Kidney tubule cell (primary cell): ENCODE measurements at regions not wholly inside any gene's neighbourhood (a gene's known extent, or its start where the extent isn't known, plus 50 kb on each side); places are given as distances from the start of the nearest gene placed in this dataset.
"Not testable (repeated sequence)": the region's sequence is repeated elsewhere in the genome, so short reads cannot be mapped to it uniquely, and the experiment has no call there.

Source experiments
- DNase-seq: peaks from one replicate; pipeline ENCODE4 v3.0.0-alpha.2; 2018; ENCODE audit warnings: low spot score

DNA sequence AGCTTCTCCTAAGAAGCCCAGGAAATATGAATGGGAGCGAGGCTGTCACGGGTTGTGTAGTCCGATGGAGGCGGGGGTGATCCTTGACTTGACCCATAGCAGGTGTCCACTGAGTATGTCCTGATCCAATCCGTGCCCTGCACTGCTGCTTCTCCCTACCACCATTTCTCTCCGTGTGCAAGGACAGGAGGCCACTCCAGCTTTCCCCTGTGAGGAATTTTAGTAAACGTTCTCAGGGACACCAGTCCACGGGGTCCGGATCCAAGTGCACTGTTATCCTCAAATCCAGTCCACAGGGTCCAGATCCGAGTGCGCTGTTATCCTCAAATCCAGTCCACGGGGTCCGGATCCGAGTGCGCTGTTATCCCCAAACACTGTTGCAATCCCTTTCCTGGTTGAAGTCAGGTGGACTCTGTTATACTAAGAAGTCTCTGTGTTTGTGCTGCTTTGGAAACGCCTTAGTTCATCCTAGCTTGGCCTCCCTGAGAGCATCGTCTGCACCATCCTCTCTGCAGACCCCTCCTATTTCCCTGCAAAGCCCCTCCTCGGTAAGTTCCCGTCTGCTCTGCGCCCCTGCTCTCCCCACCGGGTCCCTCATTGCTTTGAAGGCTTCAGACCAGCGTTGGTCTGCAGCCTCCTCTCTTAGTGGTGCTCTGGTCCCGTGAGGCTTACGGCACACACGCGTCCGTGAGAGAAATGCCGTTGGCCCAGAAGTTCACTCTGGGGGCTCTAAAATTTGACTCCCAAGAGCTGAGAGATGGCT is 303.5 kb downstream of the TEX29 start:
- no peak for DNase-seq

DNA sequence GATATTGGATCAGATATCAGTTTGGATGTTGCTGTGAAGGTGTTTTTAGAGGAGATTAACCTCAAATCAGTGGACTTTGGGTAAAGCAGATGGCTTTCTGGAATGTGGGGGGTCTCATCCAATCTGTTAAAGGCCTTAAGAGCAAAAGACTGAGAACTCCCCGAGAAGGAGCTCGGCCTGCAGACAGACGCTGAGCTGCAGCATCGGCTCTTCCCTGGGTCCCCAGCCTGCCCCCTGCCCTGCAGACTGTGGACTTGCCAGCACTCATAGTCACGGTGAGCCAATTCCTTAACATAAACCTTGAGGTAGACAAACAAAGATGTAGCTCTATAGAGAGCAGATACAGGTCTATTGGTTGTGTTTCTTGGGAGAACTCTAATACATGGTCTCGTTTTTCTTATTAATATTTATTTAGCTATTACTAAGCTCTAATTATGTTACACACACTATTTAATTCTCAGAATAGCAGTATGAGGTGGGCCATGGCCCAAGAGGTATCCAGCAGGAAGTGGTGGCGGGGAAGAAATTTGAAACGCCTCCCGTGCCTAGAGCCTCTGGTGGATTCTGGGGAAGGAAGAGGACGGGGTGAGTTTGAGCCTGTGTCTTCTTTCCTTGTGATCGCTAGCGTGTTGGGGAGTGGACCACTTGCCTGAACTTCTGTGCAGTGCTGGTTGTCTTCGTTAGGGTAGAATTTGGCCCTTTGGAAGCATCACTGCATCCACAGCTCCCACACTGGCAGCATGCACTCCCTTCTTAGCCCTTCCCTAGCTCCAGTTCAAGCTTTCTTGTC is 305.3 kb downstream of the TEX29 start:
- no peak for DNase-seq

DNA sequence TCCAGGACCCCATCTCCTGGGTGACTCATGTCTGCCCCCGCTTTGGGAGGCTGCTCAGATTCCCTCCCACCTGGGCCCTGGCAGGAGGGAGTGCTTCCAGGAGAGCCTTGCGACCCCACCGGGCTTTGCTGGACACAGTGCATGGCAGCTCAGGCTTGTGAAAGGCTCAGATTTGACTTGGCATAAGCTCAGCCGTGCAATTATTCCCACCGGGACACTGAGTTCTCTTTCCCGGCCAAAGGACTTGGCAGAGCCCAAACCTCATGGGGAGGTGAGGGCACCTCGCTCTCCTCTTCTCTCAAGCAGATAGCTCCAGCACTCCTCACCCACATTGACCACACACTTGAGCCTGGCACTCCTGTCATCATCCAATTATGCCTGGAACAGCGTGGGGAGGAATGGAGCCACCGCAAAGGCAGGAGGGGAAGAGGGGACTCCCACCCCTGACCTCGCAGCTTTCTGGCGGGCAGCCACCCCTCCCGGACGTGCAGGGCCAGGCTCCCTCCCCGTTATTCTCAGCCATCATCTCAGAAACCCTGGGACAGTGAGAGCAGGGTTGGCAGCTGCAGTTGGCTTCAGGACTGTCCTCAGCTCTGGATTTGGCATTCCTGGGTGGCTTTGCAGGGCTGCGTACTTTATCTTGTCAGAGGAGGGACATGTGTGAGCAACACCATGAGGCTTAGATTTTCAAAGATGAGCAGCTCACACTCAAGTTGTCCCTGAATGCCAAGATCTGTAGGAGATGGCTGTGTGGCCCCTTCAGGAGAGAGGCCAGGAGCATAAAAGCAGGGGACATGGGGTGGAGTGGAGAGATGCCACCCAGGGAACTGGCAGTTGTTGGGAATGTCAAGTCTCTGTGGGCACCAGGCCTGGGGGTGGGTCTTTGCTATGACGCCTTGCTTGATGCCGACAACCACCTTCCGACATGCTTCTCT is 306.2 kb downstream of the TEX29 start:
- DNase-seq = no peak

DNA sequence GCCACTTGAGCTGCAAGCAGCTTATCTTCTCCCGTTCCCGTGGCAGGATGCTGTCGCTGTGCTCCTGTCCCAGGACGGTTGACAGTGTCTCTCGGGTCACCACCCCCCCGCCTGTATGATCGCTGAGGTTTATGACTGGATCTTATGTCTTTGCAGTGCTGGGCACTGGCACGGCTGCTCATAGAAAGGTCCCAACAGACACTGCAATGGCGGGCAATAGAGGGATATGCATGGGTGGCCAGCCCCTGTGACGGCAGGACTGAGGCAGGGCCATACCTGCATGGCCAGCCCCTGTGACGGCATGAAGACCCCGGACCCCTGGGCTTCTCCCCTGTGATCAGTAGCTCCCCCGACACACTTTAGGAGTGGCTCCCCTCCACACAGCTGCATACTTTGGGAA is 307.2 kb downstream of the TEX29 start:
- DNase-seq = no peak

DNA sequence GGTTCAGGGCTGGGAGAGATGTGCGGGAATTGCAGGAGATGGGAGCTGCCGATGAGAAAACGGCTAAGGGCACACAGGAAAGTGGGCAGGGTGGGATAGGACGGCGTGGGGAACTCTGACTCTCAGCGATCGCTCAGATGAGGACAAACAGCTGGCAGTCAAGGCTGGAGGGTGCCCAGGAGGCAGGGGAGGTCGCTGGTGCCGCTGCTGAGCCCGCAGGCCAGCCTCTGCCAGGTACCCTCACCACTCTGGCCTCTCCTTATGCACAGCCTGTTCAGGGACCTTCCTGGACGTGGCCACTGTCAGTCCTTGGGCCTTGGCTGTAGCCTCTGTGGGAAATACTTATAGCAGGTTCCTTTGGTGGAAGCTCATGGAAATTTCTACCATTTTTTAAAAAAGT is 308.6 kb downstream of the TEX29 start:
- DNase-seq = no peak

DNA sequence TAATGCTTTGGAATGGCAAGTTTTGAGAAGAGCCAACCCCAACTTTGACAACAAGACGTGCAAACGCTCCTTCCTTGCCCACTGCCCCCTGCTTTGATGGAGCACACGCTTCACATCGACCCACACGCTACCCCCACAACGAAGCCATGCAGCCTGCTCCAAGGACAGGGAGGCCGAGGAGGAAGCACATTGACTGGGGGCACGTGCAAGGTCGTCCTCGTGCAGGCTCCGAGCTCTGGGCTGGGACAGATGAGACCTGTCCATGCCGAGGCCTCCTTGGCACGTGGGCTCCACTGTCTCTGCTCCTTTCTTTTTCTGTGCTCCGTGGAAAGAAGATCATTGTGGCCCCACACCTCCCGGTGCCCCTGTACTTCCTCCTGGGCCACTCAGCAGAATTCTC is 309.0 kb downstream of the TEX29 start:
- DNase-seq = no peak

DNA sequence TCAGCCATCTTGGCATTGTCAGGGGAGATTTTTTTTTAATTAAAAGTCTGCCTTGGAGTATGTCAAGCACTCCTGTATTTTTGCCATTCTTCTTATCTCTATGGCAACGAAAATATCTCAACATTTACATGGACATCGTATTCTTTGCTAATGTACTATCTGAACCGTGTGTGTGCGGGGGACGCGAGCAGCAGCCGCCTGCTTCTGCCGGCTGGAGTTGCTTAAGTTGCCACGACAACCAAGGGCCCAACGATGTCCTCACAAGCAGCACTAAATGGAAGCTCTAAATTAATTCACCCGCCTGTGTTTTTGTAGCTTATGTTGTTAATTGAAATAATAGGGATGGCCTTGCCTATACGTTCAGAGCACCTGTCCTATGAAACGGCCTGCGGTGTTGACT is 309.5 kb downstream of the TEX29 start:
- no peak for DNase-seq

DNA sequence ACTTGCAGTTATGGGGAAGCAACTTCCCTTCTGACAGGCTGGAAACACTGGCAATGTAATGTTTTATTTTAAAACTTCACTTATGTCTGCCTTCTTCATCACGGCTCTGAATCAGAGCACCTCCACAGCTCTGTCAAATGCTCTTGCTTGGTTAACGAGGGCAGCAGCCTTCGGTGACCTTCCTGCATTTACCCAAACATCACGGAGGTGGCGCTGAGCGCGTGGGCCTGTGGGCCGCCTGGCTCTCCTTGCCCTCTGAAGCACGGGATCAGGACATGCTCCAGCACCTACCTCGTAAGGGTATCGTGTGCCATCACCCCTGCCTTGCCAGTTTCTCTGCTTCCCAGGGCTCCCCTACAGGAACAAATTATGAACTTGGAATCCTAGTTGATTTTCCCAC is 310.0 kb downstream of the TEX29 start:
- no peak for DNase-seq

DNA sequence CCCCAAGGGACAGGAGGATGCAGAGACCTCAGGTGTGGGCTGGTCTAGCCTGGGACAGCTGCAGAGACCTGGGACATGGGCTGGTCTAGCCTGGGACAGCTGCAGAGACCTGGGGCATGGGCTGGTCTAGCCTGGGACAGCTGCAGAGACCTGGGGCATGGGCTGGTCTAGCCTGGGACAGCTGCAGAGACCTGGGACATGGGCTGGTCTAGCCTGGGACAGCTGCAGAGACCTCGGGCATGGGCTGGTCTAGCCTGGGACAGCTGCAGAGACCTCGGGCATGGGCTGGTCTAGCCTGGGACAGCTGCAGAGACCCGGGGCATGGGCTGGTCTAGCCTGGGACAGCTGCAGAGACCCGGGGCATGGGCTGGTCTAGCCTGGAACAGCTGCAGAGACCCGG is 310.8 kb downstream of the TEX29 start:
- not testable (repeated sequence) for DNase-seq

DNA sequence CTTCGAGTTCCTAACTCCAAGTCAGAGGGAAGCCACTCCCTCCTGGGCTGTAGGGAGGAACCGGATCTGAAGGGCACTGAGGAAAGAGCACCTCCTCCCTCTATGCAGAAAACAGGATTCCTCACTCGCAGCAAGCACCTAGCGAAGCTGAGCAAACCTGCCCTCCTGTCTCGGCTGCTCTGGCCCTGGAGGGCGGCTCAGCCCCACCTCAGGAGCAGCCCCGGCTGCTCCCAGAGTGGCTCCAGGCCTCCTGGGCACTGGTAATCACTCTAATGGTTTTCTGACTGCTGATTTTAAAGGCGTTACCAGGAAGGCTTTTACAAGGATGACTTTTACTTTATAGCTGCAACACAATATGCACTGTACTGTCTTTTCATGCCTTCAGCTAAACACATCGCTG is 312.5 kb downstream of the TEX29 start:
- no peak for DNase-seq

DNA sequence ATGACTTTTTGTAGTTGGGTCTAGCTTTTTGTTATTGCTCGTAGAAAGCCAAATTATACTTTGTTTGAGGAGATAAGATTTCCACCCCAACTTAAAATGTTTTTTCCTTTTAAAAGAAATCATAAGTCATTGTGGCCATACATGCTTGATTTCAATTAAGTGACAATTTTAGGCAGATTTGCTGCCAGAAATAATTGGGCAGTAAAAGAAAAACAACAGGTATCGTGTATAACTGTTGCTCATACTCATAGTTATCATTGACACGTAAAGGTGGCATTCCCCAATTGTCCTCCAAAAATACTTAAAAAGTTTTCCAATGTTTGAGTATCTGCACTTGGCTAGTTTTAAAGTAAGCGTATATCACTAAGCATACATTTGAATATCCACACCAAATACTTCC is 313.0 kb downstream of the TEX29 start:
- no peak for DNase-seq

DNA sequence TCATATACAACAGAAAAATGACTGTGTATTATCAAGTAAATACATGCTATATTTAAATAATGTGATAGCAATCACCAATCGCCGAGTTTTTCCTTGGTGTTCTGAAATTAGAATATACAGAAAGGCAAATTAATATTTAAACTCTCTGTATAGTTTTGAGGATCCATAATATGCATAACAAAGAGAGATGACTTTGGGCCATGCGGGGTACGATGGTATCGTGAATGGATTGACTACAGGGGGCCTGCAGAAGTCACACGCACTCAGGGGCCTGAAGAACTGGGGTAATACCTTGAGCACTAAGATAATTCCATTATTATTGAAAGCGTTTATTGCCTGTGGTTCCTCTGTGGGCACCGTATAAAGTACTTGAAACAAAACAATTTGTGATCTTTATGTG is 314.0 kb downstream of the TEX29 start:
- DNase-seq = no peak

DNA sequence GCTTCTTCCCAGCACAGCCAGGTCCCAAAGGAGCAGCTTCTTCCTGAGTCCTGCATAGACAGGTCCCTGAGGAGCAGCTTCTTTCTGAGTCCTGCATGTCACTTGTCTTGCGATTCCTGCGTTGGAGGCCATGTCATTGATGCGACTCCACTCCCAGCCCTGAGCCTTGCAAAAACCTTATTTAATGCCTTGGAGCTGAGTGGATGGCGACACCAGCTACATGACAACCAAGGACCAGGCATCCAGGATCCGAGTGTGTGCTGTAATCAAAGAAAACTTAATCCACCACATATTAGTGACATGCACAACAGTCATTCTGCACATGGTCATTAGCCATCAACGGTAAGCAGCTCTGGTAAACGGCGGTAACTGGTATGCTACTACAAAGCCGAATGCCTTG is 315.8 kb downstream of the TEX29 start:
- DNase-seq = no peak

DNA sequence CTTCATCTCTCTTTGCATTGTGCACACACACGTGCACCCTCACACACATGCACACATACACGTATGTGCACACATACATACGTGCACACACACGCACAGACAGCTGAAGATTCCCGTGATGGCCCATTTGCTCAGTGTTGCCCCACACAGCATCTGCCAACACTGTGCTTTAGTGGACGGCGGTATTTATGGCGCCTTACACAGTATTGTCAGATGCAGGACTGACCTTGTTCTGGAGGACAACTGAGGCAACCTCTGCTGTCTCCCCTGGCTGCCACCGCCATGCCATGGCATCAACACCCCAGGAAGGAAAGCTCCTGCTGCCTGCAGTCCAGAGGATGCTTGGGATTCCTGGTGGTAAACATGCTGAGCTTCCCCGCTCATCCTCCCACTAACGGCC is 316.4 kb downstream of the TEX29 start:
- DNase-seq = no peak

DNA sequence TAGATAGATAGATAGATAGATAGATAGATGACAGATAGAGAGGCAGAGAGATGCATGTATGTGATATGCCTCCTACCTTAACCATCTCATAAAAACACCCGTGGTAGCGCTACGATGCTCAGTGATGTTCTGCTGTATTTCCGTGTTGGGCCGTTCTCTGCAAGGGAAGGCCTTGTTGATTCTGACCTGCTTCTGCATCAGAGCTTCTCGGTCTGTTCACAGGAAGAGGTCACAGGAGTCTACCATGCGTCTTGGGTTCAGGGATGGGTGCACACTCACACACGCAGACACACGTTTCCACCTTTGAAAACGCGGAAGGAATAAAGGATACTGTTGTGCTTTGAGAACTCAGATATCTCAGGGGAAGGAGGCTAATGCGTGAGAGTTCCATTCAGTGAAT is 316.9 kb downstream of the TEX29 start:
- no peak for DNase-seq

DNA sequence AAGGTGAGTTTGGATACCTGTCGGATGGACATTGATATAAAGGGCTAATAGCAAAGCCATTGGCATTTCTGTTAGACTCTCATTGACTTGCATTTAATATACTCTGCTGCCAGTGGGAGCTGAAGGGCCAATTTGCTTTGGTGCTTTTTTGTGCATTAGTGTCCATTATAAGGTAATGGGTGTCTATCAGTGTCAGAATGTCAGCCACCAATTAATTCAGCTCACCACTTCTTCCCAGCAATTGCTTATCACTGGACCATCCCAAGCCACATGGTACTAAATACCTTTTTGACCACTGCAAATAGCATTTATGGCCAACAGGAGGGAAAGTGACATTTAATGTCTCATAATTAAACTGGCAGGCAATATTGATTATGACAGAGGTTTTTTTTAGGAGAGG is 317.8 kb downstream of the TEX29 start:
- no peak for DNase-seq

DNA sequence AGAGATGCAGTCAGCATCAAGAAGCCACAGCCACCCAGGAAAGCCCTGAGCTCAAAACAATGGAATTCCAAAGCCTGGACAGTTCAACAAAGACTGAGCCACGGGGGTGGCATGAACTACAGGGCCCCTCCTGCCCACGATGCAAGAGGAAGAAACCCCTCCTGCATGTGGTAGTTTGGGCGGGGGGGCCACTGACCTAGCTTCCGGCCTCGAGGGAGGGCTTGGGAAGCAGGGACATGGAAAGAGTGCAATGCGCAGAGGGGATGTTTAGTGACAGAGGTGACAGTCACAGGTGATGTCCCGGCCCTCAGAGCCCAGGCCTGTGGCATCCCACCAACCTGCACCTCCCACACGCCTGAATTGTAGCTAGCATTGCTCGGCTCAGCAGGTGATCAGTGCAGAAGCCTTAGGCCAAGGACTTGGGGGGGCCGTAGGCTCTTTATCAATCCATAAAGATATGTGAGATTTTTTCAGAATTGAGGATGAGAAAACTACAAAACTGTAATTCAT is 318.8 kb downstream of the TEX29 start:
- DNase-seq = no peak

DNA sequence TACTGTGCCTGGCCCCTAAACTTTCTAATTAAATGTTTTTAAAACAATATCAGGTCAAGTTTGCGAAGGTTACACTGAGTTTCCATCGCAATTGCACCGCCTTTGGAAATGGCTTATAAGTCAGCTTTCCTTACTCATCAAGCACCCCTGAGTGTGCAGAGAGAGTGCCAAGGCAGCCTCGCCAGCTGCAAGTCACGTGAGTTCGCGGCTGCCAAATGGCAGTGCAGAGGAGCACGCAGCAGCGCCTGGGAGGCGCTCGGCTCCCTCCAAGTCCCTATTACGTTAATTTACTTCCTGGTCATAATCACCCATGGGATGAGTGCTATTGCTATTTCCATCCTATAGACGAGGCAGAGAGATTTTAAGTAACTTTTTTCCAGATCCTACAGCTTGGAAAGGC is 319.6 kb downstream of the TEX29 start:
- no peak for DNase-seq

DNA sequence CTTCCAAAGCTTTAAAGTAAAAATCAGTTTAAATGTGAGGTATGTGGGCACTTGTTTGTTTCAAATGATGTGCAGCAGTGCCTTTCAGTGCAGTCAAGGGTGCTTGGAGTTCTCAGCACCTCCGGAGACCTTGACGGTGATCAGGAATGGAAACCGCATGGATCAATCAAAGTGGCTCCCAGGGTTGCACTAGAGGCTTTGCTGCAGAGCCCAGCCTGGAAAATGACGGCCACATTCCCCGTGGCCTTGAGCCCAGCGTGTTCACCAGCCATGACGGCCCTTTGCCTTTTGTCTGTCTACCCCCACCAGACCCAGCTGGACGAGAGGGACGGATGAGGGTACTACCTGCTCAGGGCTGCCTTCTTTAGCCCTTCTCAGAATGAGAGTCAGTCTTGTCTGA is 320.0 kb downstream of the TEX29 start:
- no peak for DNase-seq

DNA sequence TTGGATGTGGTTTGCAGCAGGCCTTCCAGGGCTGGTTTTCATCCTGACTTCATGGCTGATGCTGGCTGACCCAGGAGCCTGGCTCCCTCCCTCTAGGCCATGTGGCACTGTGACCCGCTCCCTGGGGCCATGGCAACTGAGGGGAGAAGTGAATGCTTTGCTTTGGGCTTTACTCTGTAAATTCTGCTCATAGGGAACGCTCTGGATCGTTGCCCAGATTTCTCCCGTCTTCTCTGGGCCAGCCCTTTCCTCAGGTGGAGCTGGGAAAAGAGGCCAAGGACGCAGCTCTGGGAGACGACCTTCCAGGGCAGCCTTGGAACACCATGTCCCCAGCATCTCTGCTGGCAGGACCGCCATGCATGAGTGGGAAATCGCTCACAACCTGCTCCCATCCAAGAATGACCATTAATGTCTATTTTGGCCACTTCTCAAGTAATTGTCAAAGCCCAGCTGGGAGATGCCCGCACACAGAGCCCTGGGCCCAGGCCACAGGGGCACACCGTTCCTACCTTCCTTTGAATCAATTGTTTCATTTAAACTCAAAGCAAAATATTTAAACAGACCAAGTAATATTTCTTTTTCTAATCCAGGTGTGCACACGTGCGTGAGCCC is 321.8 kb downstream of the TEX29 start:
- no peak for DNase-seq

DNA sequence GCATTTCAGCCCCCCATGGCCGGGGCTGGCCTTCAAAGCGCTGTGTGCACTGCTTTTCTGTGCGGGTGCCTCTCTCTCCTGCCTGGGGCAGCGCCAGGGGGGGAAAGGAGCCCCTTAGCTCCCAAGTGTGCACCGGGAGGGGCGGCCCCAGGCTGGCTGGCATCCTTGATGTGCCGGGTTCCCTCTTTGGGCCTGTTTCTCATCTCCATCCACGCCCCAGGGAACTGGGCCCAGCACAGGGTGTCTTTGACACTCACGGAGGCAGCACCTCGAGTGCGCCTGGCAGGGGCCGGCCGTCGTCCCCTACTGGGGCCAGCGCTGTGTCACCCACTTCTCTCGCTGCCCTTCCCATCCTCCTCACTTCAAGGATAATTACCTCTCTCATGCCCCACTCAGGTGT is 324.3 kb downstream of the TEX29 start:
- no peak for DNase-seq

DNA sequence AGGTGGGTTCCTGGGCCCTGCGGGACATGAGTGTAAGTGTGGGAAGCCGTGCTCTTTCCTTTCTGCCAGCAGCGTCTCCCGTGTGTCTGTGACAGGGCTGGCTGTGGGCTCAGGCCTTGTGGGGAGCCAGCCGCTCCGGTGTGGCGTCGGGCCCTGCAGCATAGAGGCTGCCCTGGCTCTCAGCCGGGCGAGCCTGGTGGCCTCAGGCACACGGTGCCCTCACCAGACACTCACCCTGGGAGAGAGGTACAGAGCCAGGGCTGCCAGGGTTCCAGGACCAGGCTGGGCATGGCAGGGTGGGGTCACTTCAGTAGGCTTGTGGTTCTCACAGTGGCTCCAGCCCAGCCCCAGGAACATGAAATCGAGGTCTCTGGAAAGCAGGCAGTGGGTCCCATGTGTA is 324.8 kb downstream of the TEX29 start:
- DNase-seq = no peak
